ENCODE measurements at regions not wholly inside any gene's neighbourhood (a gene's known extent, or its start where the extent isn't known, plus 50 kb on each side); places are given as distances from the start of the nearest gene placed in this dataset.

DNA sequence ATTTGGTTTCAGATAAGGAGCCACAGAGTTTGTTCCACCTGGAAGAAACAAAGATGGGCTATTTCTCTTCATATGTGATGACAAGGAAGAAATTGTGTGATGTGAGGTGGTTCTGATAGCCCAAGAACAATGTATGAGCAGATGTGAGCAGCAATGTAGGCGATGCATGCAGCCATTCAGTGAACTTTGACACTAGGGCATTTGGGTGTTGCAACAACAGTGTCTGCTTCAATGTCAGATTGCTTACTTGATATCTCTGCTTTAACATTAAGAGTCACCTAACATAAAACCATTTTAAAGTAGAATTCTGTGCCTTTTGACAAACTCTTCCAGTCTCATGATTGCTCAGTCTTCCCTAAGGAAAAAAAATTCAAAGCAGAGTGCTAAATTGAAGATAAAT is 865.4 kb downstream of the SLITRK6 start:
- DNase-seq (ENCODE audit: low read depth), result no peak
- no peak overlapping the region for H3K4me3 ChIP-seq (ENCODE audit: low read length)
- TF ChIP-seq, protein P1, sequence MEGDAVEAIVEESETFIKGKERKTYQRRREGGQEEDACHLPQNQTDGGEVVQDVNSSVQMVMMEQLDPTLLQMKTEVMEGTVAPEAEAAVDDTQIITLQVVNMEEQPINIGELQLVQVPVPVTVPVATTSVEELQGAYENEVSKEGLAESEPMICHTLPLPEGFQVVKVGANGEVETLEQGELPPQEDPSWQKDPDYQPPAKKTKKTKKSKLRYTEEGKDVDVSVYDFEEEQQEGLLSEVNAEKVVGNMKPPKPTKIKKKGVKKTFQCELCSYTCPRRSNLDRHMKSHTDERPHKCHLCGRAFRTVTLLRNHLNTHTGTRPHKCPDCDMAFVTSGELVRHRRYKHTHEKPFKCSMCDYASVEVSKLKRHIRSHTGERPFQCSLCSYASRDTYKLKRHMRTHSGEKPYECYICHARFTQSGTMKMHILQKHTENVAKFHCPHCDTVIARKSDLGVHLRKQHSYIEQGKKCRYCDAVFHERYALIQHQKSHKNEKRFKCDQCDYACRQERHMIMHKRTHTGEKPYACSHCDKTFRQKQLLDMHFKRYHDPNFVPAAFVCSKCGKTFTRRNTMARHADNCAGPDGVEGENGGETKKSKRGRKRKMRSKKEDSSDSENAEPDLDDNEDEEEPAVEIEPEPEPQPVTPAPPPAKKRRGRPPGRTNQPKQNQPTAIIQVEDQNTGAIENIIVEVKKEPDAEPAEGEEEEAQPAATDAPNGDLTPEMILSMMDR (conservative IDR thresholded peaks at IDR 0.05; ENCODE audit: low read depth, low read length), result no peak

DNA sequence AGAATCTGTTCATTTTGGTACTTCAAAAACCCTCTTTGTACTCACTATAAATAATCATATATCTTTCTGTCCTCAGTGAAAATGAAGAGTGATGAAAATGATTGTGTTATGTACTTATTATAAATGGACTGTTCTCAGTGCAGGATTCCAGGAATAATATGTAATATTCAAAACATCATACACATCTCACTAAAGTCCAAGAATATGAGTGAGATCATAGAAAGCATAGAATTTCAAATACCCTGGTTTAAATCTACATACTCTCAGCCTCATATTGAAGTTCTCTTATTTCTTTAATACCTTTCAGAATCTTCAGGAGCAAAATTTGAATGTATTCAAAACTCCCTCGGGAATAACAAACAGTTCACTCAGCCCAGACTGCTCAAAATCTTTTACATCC is 868.0 kb downstream of the SLITRK6 start:
- no peak for DNase-seq (ENCODE audit: low read depth)
- TF ChIP-seq, protein P1 (conservative IDR thresholded peaks at IDR 0.05; ENCODE audit: low read depth, low read length), result no peak
- H3K4me3 ChIP-seq (ENCODE audit: low read length), result no peak overlapping the region

DNA sequence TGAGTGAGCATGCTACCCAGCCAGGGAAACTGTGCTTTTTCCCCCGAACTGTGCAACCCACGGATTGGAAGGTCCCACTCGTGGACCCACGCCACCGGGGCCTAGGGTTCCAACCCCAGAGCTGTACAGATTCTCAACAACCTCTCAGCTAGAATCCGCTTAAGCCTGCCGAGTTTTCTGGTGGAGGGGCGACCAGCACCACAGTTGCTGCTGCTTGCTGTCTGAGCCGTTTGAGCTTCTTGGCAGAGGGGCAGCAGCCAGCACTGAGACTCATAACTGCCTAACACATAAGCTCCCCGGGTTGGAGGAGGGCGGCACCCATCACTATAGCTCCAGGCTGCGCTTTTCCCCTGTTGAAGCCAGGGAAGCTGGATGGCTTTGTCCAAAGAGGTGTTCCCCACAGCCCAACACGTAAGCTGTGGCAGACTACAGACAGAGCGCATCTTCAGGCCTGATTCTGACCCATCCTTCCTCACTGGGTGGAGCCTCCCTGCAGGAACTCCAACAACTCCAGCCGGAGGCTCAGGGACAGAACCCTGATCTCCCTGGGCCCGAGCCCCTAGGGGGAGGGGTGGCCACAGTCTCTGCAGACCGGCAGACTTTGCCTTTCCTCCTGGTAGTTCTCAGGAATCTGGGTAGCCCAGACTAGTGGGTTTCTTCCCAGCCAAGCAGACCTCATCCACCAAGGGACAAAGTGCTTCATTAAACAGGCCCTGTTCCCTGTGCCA is 871.6 kb downstream of the SLITRK6 start:
- no peak for DNase-seq (ENCODE audit: low read depth)

DNA sequence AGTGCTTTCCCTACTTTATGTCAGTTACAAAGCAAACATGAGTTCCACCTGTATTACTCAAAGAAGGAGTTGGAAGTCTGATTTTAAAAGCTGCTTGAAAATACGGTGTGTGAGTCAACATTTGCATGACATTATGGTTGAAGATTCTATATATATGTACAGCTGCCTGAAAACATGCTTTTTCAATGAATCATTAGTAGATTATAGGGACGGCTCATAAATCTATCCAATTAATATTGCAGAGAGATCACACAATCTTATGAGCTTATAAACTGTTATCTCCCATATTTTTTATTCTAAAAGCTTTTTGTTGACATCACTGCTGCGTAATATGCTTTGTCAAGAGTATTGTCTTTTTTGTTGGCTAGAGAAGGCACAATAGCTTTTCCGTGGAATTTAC is 873.8 kb downstream of the SLITRK6 start:
- TF ChIP-seq, protein P1 (conservative IDR thresholded peaks at IDR 0.05; ENCODE audit: low read depth, low read length), result no peak

More for the DNA sequence above, 871.6 kb downstream of the SLITRK6 start:
- TF ChIP-seq, protein P1 (conservative IDR thresholded peaks at IDR 0.05; ENCODE audit: low read depth, low read length), result no peak
- no peak overlapping the region for H3K4me3 ChIP-seq (ENCODE audit: low read length)

DNA sequence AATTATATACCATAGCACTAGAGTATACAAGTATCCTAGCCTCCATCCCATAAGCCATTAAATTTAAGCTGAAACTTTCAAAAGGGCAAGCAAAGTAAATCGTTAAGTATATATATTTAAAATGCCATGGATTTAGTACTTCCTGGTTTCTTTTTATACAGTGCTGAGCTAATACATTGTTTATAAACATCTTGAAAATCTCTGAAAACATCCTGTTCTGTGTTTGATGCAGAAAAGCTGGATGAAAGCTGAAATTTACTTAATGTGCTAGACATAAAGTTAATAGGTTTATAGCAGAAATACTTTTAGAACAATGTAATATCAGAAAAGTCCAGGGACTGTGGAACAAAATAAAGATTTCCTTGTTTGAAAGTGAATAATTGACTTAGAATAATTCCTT is 875.4 kb downstream of the SLITRK6 start:
- no peak overlapping the region for H3K4me3 ChIP-seq (ENCODE audit: low read length)
- TF ChIP-seq, protein P1 (conservative IDR thresholded peaks at IDR 0.05; ENCODE audit: low read depth, low read length), result no peak
- DNase-seq (ENCODE audit: low read depth), result no peak

More for the DNA sequence above, 873.8 kb downstream of the SLITRK6 start:
- peak; percentile 33 for DNase-seq (ENCODE audit: low read depth)
- H3K4me3 ChIP-seq (ENCODE audit: low read length), result no peak overlapping the region

DNA sequence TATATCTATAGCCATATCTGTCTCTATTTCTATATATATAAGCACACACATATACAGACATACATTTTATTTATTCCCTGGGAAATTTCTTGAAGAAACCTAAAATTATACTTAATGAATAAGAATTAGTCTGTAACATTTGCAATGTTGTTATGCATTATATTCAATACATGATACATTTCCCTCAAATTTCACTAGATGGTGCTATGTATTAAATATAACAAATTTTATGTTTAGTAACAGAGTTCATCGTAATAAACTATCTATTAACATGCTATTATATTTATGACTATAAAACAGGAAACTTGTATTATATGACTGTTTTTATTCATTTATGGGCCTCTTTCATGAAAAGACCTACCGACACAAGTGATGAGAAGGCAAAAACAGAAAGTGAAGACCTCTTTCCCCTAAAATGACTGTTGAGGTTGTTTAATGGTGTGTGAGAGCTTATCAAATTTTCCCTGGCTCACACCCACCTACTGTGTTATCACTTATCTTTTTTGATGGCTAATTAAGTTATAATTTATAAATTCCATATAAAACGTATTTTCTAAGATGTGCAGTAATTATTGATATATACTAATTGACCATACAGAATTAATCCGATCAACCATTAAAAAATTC is 881.9 kb downstream of the SLITRK6 start:
- TF ChIP-seq, protein P1 (conservative IDR thresholded peaks at IDR 0.05; ENCODE audit: low read depth, low read length), result no peak
- no peak for DNase-seq (ENCODE audit: low read depth)
- no peak overlapping the region for H3K4me3 ChIP-seq (ENCODE audit: low read length)

DNA sequence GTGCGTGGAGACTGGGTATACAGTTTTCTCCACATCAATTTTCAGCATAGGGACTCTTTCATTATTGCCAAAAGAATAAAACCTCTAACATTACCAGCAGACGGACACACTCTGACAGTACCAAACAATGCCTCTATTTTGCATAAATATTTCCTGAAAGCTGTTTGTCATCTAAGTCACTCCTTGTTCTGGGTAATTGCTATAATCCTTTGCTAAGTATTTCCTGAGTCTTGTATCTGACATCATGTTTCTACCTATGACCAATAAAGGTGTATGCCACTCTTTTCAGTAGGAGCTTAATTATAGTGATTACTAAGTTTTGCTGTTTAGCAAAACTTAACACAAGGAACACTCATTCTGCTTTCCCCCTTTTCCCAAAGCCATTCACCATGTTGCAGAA is 886.5 kb downstream of the SLITRK6 start:
- H3K4me3 ChIP-seq (ENCODE audit: low read length), result no peak overlapping the region
- no peak for DNase-seq (ENCODE audit: low read depth)

More for the DNA sequence above, 886.5 kb downstream of the SLITRK6 start:
- TF ChIP-seq, protein P1 (conservative IDR thresholded peaks at IDR 0.05; ENCODE audit: low read depth, low read length), result no peak

Measured in retinal pigment epithelial cell (primary cell).